Body of pancreas (tissue), 4 donors: ENCODE measurements at regions not wholly inside any gene's neighbourhood (a gene's known extent, or its start where the extent isn't known, plus 50 kb on each side); places are given as distances from the start of the nearest gene placed in this dataset.

Experiments
- ATAC-seq: fragments of 150-250 bp; one replicate; pipeline ENCODE4 v1.9.1; 2016
- DNase-seq, 4 donors: peaks; one replicate each; pipeline ENCODE4 v3.0.0-alpha.2; 2019
- H3K27ac ChIP-seq, 4 donors: fragments of 200-600 bp; sonication (generic); 1 replicate in 3 of 4; 2 replicates in 1 of 4; pipeline versions ENCODE4 v1.5.1 to v1.6.1; 2016 to 2019; ENCODE audit warnings: mild to moderate bottlenecking in 1 of 4, mixed read lengths in 1 of 4, moderate library complexity in 1 of 4
- H3K27me3 ChIP-seq, 2 donors: fragments of 200-600 bp; sonication (generic); one replicate each; pipeline ENCODE4 v1.6.0; 2016; ENCODE audit warnings: mild to moderate bottlenecking in 1 of 2
- H3K36me3 ChIP-seq, 2 donors: fragments of 200-600 bp; sonication (generic); replicated peaks in 1 of 2; 2 replicates each; pipeline ENCODE4 v1.5.1; 2016; ENCODE audit warnings: low read depth in 2 of 2; ENCODE audit not compliant: insufficient read depth in 1 of 2
- H3K4me1 ChIP-seq: fragments of 200-600 bp; sonication (generic); one replicate; pipeline ENCODE4 v1.6.0; 2016
- H3K4me3 ChIP-seq, 2 donors: fragments of 200-600 bp; sonication (generic); 1 replicate in 1 of 2; 2 replicates in 1 of 2; pipeline ENCODE4 v1.5.1; 2016 to 2019
- H3K9me3 ChIP-seq, 3 donors: fragments of 200-600 bp; sonication (generic); 1 replicate in 2 of 3; 2 replicates in 1 of 3; pipeline ENCODE4 v1.5.1; 2016
- POLR2A ChIP-seq, 3 donors: fragments of 450-650 bp; IDR thresholded peaks; one replicate each; pipeline ENCODE4 v1.6.1; 2016; ENCODE audit warnings: antibody characterized with exemption in 3 of 3, mild to moderate bottlenecking in 2 of 3
- WGBS, 2 donors: methylation state at CpG; one replicate each; pipeline ENCODE4 v1.1.5; 2017; 5-methylcytosine and 5-hydroxymethylcytosine counted together
- intact Hi-C: fragments of 100-400 bp; cut with DNase I; formaldehyde crosslinking; loops from one replicate; pipeline ENCODE4 v1.15.1; 2023
- TF ChIP-seq, protein P1 (sequence below), 7 experiments: fragments of 450-650 bp in 4 of 7; fragments of 200-600 bp in 3 of 7; sonication (generic) in 3 of 7; IDR thresholded peaks; one replicate each; pipeline ENCODE4 v1.5.1; 2016 to 2019; ENCODE audit warnings: antibody characterized with exemption in 7 of 7

DNA sequence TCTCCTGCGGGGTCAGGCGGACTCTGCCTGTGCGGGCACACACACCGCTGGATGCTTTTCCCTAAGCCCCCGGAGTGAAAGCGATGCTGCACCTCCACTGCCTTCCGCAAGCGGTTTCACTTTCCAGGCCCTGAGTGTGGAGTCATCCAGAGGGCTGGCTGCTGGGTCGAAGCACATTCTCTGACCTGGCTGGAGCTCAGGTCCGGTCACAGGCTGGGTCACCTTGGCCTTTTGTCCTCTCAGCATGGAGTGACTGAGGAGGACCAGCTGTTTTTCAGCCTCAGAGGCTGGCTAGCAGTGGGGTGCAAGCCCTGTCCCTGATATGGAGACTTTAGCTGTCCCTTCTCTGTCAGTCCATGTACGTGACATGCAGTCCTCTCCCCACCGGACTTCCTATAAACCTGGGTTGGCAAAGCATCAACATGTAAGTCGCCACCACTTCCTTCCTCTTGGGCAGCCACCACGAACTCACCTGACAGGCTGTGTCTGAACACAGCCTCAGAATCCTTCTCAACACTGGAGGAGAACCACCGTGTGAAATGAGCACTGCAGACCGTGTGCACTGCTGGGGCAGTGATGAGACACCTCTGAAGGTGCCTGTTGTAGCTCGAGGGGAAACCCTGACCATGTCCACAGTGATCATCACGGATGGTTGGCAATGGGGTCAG is 51.3 kb downstream of the GADD45G start:
- intact Hi-C loops = no loop called here
- peaks cover 43% of the 10 kb centered on the region for H3K4me1 ChIP-seq
- DNase-seq = no peak
- H3K36me3 ChIP-seq = no peaks in the 10 kb centered on the region
- no peak for ATAC-seq
- no peak overlapping the region for H3K4me3 ChIP-seq
- TF ChIP-seq POLR2A (IDR thresholded peaks at IDR 0.05) = no peak
- TF ChIP-seq, protein P1, sequence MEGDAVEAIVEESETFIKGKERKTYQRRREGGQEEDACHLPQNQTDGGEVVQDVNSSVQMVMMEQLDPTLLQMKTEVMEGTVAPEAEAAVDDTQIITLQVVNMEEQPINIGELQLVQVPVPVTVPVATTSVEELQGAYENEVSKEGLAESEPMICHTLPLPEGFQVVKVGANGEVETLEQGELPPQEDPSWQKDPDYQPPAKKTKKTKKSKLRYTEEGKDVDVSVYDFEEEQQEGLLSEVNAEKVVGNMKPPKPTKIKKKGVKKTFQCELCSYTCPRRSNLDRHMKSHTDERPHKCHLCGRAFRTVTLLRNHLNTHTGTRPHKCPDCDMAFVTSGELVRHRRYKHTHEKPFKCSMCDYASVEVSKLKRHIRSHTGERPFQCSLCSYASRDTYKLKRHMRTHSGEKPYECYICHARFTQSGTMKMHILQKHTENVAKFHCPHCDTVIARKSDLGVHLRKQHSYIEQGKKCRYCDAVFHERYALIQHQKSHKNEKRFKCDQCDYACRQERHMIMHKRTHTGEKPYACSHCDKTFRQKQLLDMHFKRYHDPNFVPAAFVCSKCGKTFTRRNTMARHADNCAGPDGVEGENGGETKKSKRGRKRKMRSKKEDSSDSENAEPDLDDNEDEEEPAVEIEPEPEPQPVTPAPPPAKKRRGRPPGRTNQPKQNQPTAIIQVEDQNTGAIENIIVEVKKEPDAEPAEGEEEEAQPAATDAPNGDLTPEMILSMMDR (IDR thresholded peaks at IDR 0.05) = no peak
- peak overlapping the region in 2 of 4 donors; percentile 49 to 64 for H3K27ac ChIP-seq
- no peaks in the 10 kb centered on the region for H3K9me3 ChIP-seq
- WGBS, 2 donors = 78 to 87% methylated on average over 14 to 18 of the region's 18 CpGs
- H3K27me3 ChIP-seq = no peaks in the 10 kb centered on the region

DNA sequence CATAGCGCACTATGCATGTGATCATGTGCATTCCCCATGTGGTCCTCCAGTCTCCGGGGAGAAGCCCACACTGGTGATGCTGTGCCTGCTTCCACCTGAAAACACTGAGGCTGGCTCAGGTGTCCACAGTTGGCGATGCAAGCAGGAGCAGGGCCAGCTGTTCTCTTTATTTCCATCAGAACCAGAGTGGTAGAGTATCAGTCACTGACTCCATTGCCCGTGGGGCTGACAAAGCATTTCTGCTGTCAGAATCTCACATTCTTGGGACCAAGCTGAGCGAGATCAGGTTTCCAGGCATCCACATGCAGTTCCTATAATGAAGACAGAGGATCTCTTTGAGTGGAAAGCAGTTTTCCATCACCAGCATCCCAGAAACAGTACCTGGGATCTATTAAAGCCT is 52.5 kb downstream of the GADD45G start:
- Histone ChIP-seq H3K4me3 (no peak overlapping the region), H3K27ac (no peak overlapping the region), H3K27me3 (no peaks in the 10 kb centered on the region), H3K36me3 (no peaks in the 10 kb centered on the region), H3K9me3 (no peaks in the 10 kb centered on the region), H3K4me1 (peaks cover 54% of the 10 kb centered on the region)
- 86 to 96% methylated on average over 2 to 5 of the region's 5 CpGs for WGBS, 2 donors
- ATAC-seq (no peak), DNase-seq (no peak)
- intact Hi-C loops = no loop called here
- TF ChIP-seq POLR2A (IDR thresholded peaks at IDR 0.05) = no peak
- TF ChIP-seq, protein P1 (IDR thresholded peaks at IDR 0.05) = no peak

DNA sequence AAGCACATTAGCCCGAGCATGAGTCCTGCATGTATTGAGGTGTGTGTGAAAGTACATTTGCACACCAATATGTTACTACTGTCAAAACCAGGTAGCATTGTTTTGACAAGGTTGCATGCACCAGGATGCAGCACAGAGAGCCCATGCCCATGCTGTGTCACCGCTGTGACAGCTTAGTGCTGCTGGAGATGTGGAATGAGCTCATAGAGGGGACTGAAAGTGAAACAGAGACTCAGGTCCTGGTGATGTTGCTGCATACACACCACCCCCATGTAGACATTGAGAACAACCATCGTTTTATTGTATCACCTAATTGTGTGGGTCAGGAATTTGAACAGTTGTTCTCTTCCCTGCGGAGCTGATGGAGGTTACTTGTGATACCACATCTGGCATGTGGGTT is 53.0 kb downstream of the GADD45G start:
- intact Hi-C loops = no loop called here
- H3K27ac ChIP-seq = no peak overlapping the region

DNA sequence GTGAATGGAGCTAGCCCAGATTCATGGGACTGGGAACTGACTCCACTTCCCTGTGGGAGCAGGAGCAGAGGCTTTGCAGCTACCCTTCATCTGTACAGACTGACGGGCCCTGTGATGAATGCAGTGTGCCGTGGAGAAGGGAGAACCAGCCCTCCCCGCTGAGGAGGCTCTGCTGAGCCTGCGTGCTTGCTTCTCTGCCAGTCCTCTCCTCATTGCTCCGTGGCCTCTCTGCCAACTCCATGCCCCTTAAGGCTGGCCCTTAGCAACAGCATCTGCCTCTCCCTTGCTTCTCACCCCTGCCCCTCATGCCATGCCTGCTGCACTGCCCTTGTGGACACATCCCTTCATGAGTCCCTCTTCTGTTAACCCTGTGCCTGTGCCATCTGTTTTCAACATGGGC is 53.6 kb downstream of the GADD45G start:
- Histone ChIP-seq H3K27me3 (no peaks in the 10 kb centered on the region), H3K27ac (no peak overlapping the region), H3K36me3 (no peaks in the 10 kb centered on the region), H3K4me3 (no peak overlapping the region), H3K4me1 (peaks cover 65% of the 10 kb centered on the region), H3K9me3 (no peaks in the 10 kb centered on the region)
- WGBS, 2 donors = 90 to 94% methylated on average over 5 of the region's 5 CpGs
- no peak for ATAC-seq
- DNase-seq = no peak
- intact Hi-C loops = no loop called here
- TF ChIP-seq, protein P1 (IDR thresholded peaks at IDR 0.05) = no peak
- TF ChIP-seq POLR2A (IDR thresholded peaks at IDR 0.05) = no peak

More for the DNA sequence above, 53.0 kb downstream of the GADD45G start:
- H3K4me3 ChIP-seq = no peak overlapping the region
- no peaks in the 10 kb centered on the region for H3K9me3 ChIP-seq
- 77 to 85% methylated on average over 4 of the region's 4 CpGs for WGBS, 2 donors
- H3K27me3 ChIP-seq = no peaks in the 10 kb centered on the region
- ATAC-seq (no peak), DNase-seq (no peak)
- TF ChIP-seq, protein P1 (IDR thresholded peaks at IDR 0.05) = no peak
- no peak for TF ChIP-seq POLR2A (IDR thresholded peaks at IDR 0.05)
- H3K4me1 ChIP-seq = peaks cover 59% of the 10 kb centered on the region
- H3K36me3 ChIP-seq = no peaks in the 10 kb centered on the region

DNA sequence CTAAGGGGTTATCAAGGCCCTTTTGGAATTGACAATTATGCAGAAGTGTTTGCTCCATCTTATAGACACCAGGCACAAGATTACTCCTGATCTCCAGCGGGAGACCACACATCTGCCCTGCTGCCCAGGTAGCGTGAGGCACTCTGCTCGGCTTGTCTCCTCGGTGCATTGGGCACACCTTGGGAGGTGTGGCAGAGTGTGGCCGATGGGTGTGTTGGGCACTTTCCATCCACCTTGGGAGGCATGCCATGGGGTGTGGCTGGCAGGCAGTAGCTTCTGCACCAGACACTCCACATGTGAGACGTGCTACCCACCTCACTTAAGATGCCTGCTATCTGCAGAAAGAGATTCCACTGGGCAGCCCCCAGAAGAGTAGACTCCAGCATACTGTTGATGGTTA is 54.1 kb downstream of the GADD45G start:
- no peaks in the 10 kb centered on the region for H3K9me3 ChIP-seq
- ATAC-seq (no peak), DNase-seq (no peak)
- no peaks in the 10 kb centered on the region for H3K36me3 ChIP-seq
- TF ChIP-seq, protein P1 (IDR thresholded peaks at IDR 0.05) = no peak
- TF ChIP-seq POLR2A (IDR thresholded peaks at IDR 0.05) = no peak
- 56 to 68% methylated on average over 5 to 6 of the region's 6 CpGs for WGBS, 2 donors
- no peak overlapping the region for H3K27ac ChIP-seq
- H3K27me3 ChIP-seq = no peaks in the 10 kb centered on the region
- peaks cover 68% of the 10 kb centered on the region for H3K4me1 ChIP-seq
- H3K4me3 ChIP-seq = no peak overlapping the region
- intact Hi-C loops = no loop called here
